NCI-H146 treated with DMSO at 0.1 percent for 48 hours (cell line): ENCODE measurements at regions not wholly inside any gene's neighbourhood (a gene's known extent, or its start where the extent isn't known, plus 50 kb on each side); places are given as distances from the start of the nearest gene placed in this dataset.

Experiments
- DNase-seq: peaks from one replicate; lab custom pipeline; 2025; ENCODE audit not compliant: unreplicated experiment; lab: John Stamatoyannopoulos, UW

DNA sequence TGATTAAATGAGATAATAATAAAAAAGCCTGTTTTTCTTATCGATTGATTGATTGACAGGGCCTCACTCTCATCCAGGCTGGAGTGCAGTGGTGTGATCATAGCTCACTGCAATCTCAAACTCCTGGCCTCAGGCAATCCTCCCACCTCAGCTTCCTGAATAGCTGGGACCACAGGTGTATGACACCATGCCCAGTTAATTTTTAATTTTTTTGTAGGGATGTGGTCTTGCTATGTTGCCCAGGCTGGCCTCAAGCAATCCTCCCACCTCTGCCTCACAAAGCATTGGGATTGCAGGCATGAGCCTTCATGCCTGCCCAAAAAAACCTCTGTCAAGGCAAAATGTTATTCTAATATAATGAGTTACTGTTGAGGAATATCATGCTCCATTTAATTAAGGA is 346.4 kb upstream of the DAB1 start:
- no peak for DNase-seq

DNA sequence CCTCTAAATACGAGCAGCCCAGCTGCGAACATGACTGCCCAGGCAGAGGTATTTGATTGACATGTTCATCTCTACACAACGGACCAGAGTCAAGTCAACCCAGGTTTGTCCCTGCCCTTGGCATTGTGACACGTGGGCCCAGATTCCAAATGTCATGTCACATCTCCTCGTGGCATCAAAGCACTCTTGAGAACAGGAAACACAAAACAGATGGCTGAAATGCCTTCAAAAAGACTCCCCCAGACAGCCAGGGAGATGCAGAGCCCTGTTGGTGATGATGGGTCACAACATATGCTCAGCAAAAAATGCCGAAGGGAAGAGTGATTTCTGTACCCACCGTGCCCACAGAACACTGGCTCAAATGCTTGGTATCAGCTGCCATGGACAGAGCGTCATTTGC is 337.8 kb upstream of the DAB1 start:
- DNase-seq: no peak

DNA sequence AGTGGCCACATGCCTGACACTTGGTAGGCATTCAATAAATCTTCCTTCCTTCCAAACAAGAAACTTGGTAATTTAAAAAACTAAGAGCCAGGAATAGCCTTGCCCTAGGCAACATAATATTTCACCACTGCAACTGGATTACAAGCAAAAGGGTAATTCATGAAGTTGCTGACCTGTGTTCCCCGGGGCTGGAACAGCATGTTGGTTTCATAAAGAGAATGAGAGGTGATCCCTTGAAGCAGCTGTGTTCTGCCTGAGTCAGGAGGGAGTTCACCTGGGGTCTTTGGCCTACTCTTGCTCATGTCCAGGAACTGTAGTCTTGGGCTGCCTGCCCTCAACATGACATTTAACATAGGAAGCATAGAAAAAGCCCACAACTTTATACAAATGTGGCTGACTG is 329.0 kb upstream of the DAB1 start:
- DNase-seq: no peak

DNA sequence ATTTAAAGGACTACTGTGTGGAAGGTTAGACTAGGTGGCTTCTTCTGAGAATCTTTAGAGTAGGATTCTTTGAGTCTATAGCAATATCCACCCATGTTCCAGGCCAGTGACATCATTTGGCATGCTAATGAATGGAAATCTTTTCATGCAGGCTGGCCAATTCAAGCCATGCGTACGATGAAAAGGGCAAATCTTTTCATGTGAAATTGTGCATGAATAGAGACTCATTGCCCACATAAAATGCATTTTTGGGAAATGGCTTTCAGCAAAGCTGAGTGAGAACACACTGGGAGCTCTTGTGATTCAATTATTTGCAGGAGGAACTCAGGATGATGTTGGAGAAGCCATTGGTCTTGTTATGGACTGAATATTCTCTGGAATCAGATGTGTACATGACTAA is 324.9 kb upstream of the DAB1 start:
- no peak for DNase-seq

DNA sequence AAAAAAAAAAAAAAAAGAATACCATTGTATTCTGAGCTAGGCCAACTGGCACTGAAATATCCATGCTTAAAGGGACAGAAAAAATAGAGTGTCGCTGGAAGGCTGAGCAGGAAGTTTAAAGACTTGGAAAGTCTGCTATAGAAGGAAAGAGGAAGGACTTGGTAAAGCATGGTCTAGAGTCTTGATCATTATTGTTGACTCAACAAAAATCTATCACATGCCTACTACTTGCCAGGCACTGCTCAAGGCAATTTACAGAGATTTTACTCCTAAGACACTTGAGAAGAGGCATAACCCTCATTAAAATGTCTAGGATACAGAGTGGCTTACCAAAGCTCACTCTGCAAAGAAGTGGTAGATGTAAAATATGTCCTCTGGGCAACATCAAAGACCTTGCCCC is 324.0 kb upstream of the DAB1 start:
- no peak for DNase-seq

DNA sequence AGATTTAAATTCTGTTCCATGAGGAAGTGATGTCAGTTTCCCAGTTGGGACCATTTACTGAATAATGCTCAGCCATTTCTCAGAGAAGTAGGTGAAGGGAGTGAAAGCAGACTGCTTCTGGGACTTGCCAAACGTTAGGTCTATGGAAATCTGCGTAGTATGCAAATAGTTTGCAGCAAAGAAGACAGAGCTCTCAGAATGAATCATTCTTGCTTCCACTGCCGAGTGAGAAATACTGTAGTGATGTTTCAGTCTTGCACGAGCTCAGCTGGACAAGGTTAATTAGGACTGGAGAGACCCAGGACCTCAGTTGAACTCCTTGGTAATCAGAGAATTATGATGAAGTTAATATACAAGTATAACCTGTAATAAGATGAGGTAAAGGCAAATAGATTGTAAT is 317.7 kb upstream of the DAB1 start:
- no peak for DNase-seq

DNA sequence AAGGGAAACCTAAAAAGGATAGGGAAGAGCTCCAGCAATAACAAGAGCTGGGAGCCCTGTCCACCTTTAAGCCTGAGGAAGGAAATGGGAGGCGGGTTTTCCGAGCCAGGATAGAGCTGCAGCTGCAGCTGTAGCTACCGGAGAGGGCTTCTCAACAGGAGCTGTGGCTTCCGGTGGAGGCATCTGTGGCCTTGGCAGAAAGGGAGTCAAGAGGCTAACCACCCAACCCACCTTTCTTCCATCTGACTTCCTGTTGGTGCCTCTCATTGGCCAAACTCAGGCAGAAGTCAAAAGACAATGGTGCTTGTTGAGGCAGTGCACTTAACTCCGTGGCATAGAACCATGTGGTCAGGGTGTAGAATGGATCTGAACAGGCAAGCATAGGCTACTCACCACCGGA is 313.1 kb upstream of the DAB1 start:
- no peak for DNase-seq

DNA sequence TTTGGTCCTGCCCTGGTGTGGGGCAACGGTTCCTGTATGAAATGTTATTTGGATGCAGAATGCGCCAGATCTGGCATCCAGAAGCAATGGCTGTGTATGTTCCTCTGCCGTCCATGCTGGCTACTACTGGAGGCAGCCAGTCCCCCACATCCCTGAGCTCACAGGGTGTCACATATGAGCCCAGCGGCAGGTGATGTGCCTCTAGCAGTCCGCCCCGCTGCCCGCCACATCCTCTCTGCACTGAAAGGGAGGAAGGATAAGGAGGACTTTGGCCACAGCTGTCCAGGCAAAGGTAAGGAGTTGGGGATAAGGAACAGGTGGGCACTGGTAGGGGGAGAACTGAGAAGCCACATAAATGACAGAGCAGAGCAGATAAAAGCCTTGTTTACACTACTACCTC is 305.3 kb upstream of the DAB1 start:
- DNase-seq: no peak

DNA sequence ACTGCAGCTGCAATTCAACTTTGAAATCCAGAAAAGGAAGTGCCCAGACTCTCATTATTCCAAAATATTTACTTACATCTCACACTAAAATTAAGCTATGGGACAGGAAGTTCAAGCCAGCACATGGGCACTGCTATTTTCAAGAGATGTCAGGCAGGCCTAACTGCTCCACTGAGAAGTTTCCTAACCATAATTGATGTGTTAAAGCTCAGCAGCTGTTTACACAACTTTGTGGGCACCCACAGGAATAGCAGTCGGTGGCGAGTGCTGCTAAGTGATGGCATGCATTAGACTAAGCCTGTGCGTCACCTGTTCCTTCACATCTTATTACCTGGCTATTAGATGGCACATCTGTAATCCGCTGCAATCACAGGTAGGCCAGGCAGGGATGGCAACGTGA is 303.3 kb upstream of the DAB1 start:
- no peak for DNase-seq

DNA sequence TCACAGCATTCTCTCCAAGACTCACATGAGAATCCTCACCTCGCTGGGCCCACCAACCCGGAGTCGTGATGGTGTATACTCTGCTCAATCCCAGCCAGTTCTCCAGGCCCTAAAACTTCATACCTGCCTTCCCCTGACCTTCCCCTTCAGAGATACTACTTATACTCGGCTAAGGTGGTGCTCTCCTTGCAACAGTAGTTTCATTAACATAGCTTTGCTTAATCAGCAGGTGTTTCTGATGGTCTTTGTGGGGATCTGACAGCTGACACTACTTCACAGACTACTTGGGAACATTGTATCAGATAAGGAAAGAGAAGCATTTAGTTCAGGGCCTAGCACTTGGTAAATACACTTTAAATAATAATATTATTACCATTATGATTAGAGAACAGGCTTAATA is 301.5 kb upstream of the DAB1 start:
- DNase-seq: no peak

DNA sequence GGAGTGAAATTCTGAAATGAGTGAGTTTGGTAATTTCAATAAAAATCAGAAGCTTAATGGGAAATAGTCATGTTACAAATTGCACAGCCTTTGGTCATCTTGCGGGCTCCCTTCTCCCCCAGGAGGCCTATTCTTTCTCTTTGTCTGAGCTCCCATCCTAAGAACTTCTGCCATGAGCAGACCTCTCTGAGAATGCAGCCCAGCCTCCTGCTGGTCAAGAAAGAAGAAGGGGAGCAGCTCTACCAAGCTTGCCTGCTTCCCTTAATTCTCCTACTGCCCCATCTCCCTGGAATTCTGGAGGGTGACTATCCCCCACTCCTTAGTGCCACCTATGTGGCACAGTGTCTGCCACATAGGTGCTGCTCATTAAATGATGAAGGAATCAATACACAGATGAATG is 300.7 kb upstream of the DAB1 start:
- no peak for DNase-seq

DNA sequence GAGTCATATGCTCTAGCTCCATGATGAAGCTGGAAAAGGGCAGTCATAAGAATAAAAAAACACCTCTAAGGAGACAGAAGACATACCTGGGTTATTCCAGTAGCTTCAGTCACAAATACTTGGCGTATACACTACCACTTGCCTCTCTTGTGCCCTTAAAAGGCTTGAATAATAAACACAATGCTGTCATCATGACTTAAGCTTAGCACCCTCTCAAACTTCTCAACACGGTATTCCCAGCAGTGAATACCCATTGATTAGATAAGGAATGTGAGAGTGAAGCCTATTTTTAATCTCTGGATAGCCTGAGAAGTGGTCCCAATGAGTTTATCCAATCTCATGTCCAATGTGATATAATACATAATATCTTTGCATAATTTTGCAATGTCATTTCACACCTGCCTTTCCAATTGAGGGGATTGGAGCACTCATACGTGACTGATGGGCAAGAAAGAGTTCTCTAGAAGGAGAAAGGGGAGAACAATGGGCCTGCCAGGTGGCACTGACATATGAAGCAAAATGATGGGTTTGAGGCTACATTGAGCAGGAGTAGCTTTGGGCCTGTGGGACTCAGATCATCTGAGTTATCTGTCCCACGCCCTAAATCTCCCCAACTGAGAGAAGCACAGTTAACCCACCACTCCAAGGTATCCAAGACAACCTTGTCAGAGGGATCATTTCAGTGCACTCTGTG is 298.6 kb upstream of the DAB1 start:
- no peak for DNase-seq

DNA sequence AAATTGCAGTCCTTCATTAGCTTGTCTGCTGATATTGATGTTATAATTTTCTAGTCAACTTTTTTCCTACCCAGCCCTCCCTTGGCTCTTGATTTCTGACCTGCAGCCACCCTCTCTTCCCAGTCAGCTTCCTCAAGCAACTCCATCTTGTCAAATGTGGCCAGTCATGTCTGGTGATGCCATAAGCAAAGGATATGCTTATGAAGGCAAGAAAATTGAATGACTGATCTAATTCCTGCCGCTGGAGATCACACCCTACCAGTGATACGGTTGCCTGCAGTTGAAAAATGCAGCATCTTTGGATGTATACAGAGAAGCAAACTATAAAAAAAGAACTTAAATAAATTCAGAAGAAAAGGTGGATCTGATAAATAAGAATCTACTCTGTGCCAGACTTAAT is 297.1 kb upstream of the DAB1 start:
- DNase-seq: no peak

DNA sequence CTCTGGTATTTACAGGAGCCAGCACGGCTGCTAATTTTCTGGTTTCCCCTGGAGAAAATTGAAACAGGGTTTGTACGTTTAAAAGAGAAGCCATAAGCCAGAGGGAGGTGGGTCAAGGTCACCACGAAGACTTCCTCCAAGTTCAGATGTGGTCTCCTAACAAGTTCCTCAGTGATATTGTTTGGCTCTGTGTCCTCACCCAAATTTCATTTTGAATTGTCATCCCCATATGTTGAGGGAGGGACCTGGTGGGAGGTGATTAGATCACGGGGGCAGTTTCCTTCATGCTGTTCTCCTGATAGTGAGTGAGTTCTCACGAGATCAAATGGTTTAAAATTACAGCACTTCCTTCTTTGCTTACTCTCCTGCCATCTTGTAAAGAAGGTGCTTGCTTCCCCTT is 295.4 kb upstream of the DAB1 start:
- no peak for DNase-seq

DNA sequence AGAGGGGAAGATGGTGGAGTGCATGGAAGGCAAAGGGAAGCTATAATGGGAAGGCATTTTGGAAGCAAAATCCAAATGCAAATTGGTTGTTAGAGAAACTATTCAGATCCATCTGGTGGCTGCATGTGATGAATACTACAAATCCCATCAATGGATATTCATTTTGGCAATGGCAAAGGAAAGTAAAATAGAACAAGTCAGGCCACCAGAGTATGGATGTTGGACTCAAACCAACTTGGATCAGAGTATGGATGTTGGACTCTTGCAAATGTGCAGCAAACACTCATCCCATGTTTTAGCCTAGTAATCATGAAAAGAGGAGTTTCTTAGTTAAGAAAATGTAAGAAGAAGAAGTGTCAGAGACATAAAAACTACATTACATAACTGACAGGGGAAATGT is 289.6 kb upstream of the DAB1 start:
- DNase-seq: no peak

DNA sequence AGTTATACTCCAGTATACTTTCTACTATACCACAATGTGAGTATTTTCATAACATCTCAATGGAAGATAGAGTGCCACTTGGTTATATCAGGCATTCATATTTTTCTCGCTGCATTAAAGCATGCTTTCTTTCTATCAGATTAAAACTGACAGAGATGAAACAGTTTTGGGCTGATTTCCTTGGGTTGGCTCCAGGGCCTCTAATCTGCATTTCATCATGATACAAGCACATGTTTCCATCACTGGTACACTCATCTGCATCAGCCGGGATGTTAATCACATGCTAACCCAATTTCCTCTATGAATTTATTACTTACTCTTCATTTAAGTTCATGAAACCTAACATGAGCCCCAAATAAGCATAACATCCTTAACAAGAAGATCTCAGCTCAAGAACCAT is 289.0 kb upstream of the DAB1 start:
- DNase-seq: no peak

DNA sequence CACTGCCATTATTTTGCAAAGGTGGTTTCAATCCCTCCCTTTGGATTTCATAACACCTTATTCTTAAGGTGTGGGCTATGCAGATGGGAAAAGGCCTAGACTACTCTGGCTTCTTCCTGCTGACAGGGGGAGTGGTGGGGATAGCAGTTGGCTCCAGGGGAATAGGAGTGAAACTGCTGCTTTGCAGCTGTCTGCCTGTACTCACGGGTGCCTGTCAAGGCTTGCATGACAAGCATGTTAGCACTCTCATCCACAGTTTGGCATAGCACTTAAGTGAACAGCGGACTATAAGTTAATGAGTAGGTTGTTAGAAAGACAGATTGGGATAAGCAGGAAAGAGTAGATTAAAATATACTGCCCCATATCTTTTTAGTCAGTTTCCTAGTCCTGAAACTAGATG is 287.5 kb upstream of the DAB1 start:
- DNase-seq: no peak

DNA sequence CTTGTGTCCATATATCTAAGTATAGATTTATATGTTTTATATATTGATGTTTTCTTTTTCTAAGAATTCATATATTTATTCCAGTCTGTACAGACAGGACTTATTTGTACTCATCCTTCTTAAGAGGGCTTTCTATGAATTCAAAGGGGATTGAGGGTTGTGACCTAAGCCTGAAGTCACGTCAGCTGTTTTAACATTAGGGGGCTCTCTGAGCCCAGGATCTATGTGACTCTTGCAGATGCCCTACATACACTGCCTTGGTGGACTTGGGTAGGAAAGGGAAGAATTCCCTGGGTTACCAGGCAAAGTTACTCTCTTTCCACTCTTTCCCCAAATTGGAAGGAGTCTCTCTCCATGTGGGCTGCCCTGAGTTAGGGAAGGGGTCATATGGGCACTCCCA is 283.8 kb upstream of the DAB1 start:
- DNase-seq: no peak

DNA sequence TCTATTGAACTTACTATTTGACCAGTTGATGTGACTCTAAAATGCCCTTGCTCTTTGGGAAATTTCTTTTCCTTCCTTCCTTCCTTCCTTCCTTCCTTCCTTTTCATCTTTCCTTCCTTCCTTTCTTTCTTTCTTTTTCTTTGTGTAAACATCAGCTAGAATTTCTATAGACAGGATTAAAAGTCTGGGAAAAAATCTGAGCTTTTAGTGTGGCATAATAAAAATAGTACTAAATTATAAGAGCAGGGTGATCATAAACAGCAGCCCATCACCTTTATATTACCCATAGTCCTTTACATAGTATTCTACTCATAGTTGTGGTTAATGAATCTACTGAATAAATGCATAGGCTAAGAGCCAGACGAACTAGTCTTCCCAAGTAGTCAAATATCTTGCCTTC is 281.0 kb upstream of the DAB1 start:
- no peak for DNase-seq

DNA sequence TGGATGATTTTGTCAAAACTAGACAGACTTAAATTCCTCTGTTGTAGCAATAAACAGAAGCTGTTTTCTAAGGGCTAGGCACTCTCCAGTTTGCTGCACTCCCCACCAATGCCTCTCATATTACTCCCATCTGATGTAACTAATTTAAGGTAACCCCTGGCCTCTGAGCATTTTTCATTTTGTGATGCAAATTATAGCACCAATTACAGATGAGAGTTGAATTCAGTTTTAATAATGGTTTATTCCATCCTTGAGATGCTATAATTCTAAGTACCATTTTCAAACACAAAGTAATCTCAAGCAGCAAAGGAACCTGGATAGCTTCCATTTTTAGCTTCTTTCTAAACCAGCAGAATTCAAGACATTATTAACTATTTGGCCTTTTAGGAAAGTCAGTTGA is 280.4 kb upstream of the DAB1 start:
- no peak for DNase-seq

DNA sequence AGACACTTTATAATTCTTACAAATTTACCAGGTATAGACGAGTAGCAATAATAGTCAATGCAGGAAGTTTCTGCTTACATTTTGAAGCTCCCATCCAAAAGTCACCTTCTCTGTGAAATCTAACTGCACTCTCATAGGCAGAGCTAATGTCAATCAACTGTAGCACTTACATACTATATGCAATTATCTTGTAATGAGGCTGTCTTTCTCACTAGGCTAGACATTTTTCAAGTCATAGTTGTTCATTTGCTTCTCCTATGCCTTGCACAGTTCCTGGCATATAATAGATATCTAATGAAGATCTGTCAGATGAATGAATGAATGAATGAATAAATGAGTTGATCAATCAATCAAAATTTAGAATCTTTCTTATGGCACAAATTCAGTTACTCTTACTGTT is 273.0 kb upstream of the DAB1 start:
- no peak for DNase-seq

DNA sequence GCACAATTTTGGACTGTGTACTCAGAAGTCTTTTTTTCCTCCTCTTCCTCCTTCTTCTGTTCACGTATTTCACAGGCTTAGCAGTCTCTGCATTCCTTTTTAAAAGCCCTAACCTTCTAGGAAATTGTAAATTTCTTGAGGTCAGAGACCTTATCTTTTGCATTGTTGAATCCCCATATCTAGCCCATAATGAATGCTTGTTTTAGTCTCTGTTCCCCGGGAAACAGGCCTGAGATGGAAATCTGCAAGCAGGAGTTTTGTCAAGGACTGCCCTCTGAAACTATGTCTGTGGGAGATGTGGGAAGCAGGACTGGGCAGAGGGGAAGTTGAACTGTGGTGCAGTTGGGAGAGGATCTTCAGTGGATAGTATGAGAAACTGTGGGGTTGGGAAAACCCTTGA is 272.2 kb upstream of the DAB1 start:
- no peak for DNase-seq

DNA sequence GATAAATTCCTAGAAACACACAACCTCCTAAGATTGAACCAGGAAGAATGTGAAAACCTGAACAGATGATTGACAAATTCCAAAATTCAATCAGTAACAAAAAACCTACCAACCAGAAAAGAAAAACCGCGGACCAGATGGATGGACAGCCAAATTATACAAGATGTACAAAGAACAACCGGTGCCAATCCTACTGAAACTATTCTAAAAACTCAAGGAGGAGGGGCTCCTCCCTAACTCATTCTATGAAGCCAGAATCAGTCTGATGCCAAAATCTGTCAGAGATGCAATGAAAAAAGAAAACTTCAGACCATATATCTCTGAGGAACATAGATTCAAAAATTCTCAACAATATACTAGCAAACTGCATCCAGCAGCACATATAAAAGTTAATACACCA is 262.4 kb upstream of the DAB1 start:
- DNase-seq: no peak
